ENCODE measurements at regions not wholly inside any gene's neighbourhood (a gene's known extent, or its start where the extent isn't known, plus 50 kb on each side); places are given as distances from the start of the nearest gene placed in this dataset.

- POLR2A ChIA-PET: no interaction called here
- Histone ChIP-seq H3K4me3 (ENCODE audit: control extremely low read depth in 1 of 5, extremely low read depth in 1 of 5, insufficient read depth in 1 of 5, low read depth in 2 of 5, low read length in 4 of 5) (no peak overlapping the region), H3K9ac (ENCODE audit: low read length) (no peak overlapping the region), H3K27me3 (replicated peaks in 1 of 4; ENCODE audit: control extremely low read depth in 1 of 4, control insufficient read depth in 3 of 4, insufficient read depth in 4 of 4, low read length in 3 of 4) (no peaks in the 10 kb centered on the region), H3K4me2 (replicated peaks; ENCODE audit: low read depth, low read length, poor library complexity, severe bottlenecking) (no peak overlapping the region), H3K79me2 (ENCODE audit: control insufficient read depth, insufficient read depth, low read length) (no peaks in the 10 kb centered on the region), H3K9me3 (ENCODE audit: control extremely low read depth in 1 of 3, control insufficient read depth in 2 of 3, insufficient read depth in 1 of 3, low read length in 2 of 3) (no peaks in the 10 kb centered on the region), H3K4me1 (ENCODE audit: control insufficient read depth in 2 of 2, insufficient read depth in 2 of 2, low read length in 2 of 2) (no peaks in the 10 kb centered on the region), H3K27ac (ENCODE audit: low read length in 2 of 2) (no peak overlapping the region), H3K36me3 (replicated peaks in 1 of 2; ENCODE audit: control extremely low read depth in 1 of 2, control insufficient read depth in 1 of 2, extremely low read depth in 1 of 2, insufficient read depth in 2 of 2, low read length in 1 of 2) (no peaks in the 10 kb centered on the region), H4K20me1 (ENCODE audit: control insufficient read depth, insufficient read depth, low read length, poor library complexity, severe bottlenecking) (no peaks in the 10 kb centered on the region), H2AFZ (ENCODE audit: insufficient read depth, low read depth, low read length, poor library complexity, severe bottlenecking) (no peak overlapping the region)
- no peak overlapping the region for H3K4me3 Mint-ChIP-seq
- no peaks in the 10 kb centered on the region for H3K27me3 Mint-ChIP-seq
- DNase-seq (no peak), ATAC-seq (ENCODE audit: low read depth) (no peak)
- intact Hi-C loops (cut with micrococcal nuclease): no loop called here
- CTCF ChIA-PET: interaction anchor here (1.2 kb wide), 1 partner anchor 9 kb away, joined by 3 read pairs; no protein-coding TSS in a partner anchor
- H3K9me3 Mint-ChIP-seq (ENCODE audit: insufficient read depth): no peaks in the 10 kb centered on the region
- no peaks in the 10 kb centered on the region for H3K4me1 Mint-ChIP-seq
- H3K27ac Mint-ChIP-seq: no peak overlapping the region
- no peak for TF ChIP-seq CTCF (IDR thresholded peaks at IDR 0.05)
- TF ChIP-seq EZH2 (IDR thresholded peaks at IDR 0.05; ENCODE audit: borderline replicate concordance, insufficient read depth, low read depth, low read length, poor library complexity, severe bottlenecking): no peak
Observed at GRCh38 chr18:54774423-54774822, 53.9 kb upstream of the RAB27B start.

DNA sequence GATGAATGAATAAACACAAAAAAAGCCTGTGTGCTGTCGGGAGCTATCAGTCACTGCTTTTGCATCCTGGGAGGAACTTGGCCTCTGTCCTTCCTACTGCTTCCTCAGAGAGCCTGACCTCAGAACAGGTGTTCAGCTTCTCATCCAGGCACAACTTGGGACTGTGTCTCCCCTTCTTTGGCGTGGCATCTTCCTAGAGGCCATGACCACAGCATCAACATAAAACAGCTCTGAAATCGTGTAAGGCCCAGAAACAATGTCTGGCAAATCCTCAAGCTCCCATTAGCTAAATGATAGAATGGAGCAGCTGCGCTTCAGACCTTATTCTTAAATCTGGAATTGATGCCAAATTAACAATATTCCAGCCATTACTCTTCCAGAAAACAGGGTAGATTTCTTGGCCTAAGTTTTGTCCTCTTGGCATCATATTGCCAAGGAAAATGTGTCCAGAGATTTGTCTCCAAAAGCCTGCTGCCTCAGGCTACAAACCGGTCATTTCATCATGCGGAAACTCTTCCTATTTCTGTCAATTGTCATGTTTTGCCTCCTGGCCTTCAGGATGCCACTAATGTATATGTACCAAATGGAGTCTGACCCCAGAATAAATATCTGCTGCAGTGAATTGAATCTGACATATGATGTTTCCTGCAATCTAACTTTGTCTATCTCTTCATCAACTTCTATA, 53.2 kb upstream of the RAB27B start:
- Histone ChIP-seq H3K9ac (ENCODE audit: low read length) (no peak overlapping the region), H3K4me1 (ENCODE audit: control insufficient read depth in 2 of 2, insufficient read depth in 2 of 2, low read length in 2 of 2) (no peaks in the 10 kb centered on the region), H3K36me3 (replicated peaks in 1 of 2; ENCODE audit: control extremely low read depth in 1 of 2, control insufficient read depth in 1 of 2, extremely low read depth in 1 of 2, insufficient read depth in 2 of 2, low read length in 1 of 2) (no peaks in the 10 kb centered on the region), H3K4me2 (replicated peaks; ENCODE audit: low read depth, low read length, poor library complexity, severe bottlenecking) (no peak overlapping the region), H3K9me3 (ENCODE audit: control extremely low read depth in 1 of 3, control insufficient read depth in 2 of 3, insufficient read depth in 1 of 3, low read length in 2 of 3) (peaks cover 0 to 4% (median 0%) of the 10 kb centered on the region in 3 donors), H2AFZ (ENCODE audit: insufficient read depth, low read depth, low read length, poor library complexity, severe bottlenecking) (no peak overlapping the region), H3K27me3 (replicated peaks in 1 of 4; ENCODE audit: control extremely low read depth in 1 of 4, control insufficient read depth in 3 of 4, insufficient read depth in 4 of 4, low read length in 3 of 4) (no peaks in the 10 kb centered on the region), H3K79me2 (ENCODE audit: control insufficient read depth, insufficient read depth, low read length) (no peaks in the 10 kb centered on the region), H3K27ac (ENCODE audit: low read length in 2 of 2) (no peak overlapping the region), H3K4me3 (ENCODE audit: control extremely low read depth in 1 of 5, extremely low read depth in 1 of 5, insufficient read depth in 1 of 5, low read depth in 2 of 5, low read length in 4 of 5) (no peak overlapping the region), H4K20me1 (ENCODE audit: control insufficient read depth, insufficient read depth, low read length, poor library complexity, severe bottlenecking) (no peaks in the 10 kb centered on the region)
- no peaks in the 10 kb centered on the region for H3K4me1 Mint-ChIP-seq
- POLR2A ChIA-PET: no interaction called here
- no peak for DNase-seq
- no peak for ATAC-seq (ENCODE audit: low read depth)
- no peak overlapping the region for H3K4me3 Mint-ChIP-seq
- WGBS (ENCODE audit: insufficient coverage): 67% methylated on average over 6 of the region's 6 CpGs
- no peak overlapping the region for H3K27ac Mint-ChIP-seq
- H3K27me3 Mint-ChIP-seq: no peaks in the 10 kb centered on the region
- no peaks in the 10 kb centered on the region for H3K9me3 Mint-ChIP-seq (ENCODE audit: insufficient read depth)
- intact Hi-C loops (cut with micrococcal nuclease): no loop called here
- CTCF ChIA-PET: interaction anchor here (1.2 kb wide), 1 partner anchor 8 kb away, joined by 3 read pairs; no protein-coding TSS in a partner anchor
- no peak for TF ChIP-seq EZH2 (IDR thresholded peaks at IDR 0.05; ENCODE audit: borderline replicate concordance, insufficient read depth, low read depth, low read length, poor library complexity, severe bottlenecking)
- no peak for TF ChIP-seq CTCF (IDR thresholded peaks at IDR 0.05)
